NK-92 treated with Interleukin-12 subunit alpha and Interleukin-12 subunit beta, amount 100 ng/mL, for 24 hours (cell line): ENCODE measurements at regions not wholly inside any gene's neighbourhood (a gene's known extent, or its start where the extent isn't known, plus 50 kb on each side); places are given as distances from the start of the nearest gene placed in this dataset.
"Not testable (repeated sequence)": the region's sequence is repeated elsewhere in the genome, so short reads cannot be mapped to it uniquely, and the experiment has no call there.

Experiments used
- DNase-seq: peaks from one replicate; lab custom pipeline; 2025; lab: John Stamatoyannopoulos, UW

DNA sequence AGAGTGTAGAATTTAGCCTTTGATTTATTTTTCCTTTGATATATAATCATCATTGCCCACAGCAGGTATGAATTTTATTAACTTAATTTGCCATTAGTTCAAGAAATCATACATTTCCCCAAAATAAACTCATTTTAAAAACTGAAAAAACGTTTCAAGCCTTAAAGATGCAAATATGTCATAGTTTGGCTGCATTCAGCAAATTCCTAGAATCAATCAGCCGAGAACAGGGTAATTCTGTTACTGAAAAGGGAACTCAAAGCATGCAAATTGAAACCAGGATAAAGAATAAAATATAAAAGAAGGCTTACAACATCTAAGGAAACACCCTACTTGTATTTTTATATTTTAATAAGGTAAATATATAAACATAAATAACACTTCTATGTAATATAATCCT is 233.8 kb upstream of the PRKCQ start:
- DNase-seq = no peak

- DNase-seq = no peak
These were observed 233.2 kb upstream of the PRKCQ start for GRCh38 chr10:6813306-6813705.

GRCh38 chr10:6811153-6811552 is 231.1 kb upstream of the PRKCQ start:
- no peak for DNase-seq

- DNase-seq = no peak
These were observed 223.3 kb upstream of the PRKCQ start for GRCh38 chr10:6803427-6803783.

DNA sequence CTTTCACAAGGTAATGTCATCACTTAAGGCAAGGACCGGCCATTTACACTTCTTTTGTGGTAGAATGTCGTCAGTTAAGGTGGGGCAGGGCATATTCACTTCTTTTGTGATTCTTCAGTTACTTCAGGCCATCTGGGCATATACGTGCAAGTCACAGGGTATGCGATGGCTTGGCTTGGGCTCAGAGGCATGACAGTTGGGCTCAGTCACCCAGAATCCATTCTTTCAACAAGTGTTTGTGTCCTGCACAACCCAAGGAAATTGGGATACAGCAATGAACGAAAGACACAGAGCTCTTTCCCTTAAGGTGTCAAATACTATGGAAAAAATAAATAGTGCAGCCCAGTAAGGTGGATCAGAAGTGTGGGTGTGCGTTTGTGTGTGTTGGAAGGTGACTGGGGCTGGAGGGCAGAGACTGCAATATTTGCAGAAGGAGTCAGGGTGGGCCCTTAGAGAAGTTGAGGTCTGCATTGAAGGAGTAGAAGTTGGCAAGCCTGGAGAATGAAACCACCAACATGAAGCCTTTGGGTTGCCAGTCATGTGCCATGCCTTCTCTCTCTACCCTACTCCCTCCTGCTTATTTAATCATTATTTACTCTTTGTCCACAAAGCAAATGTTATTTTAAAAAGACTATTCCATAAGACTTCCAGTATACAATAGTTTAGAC is 222.8 kb upstream of the PRKCQ start:
- no peak for DNase-seq

GRCh38 chr10:6796231-6796630 is 216.2 kb upstream of the PRKCQ start:
- no peak for DNase-seq

- no peak for DNase-seq
These were observed 215.5 kb upstream of the PRKCQ start for GRCh38 chr10:6795541-6795940.

GRCh38 chr10:6794841-6795240 is 214.8 kb upstream of the PRKCQ start:
- DNase-seq = not testable (repeated sequence)

- DNase-seq = no peak
These were observed 214.4 kb upstream of the PRKCQ start for GRCh38 chr10:6794441-6794840.

GRCh38 chr10:6788731-6789130 is 208.7 kb upstream of the PRKCQ start:
- DNase-seq = no peak

GRCh38 chr10:6788231-6788630 is 208.2 kb upstream of the PRKCQ start:
- DNase-seq = no peak

GRCh38 chr10:6787718-6788117 is 207.6 kb upstream of the PRKCQ start:
- DNase-seq = no peak

- no peak for DNase-seq
These were observed 207.0 kb upstream of the PRKCQ start for GRCh38 chr10:6787091-6787490.

GRCh38 chr10:6786579-6787031 is 206.5 kb upstream of the PRKCQ start:
- DNase-seq = no peak

- not testable (repeated sequence) for DNase-seq
These were observed 204.4 kb upstream of the PRKCQ start for GRCh38 chr10:6784429-6784828.

GRCh38 chr10:6783471-6783870 is 203.4 kb upstream of the PRKCQ start:
- no peak for DNase-seq

DNA sequence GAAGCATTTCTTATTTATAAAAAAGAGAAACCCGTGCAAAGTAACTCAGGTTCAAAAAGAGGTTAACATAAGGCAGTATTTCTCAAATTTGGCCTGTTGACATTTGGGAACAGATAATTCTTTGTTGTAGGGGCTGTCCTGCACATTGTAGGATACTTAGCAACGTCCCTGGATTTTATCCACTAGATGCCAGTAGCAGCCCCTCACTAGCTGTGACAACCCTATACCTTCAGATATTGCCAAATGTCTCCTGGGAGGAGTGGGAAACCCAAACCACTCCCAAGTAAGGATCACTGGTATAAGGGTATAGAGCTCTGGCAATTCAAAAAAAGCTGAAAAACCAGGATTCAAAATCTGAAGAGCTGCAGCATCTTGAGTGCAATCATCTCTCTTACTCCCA is 202.3 kb upstream of the PRKCQ start:
- DNase-seq = no peak

DNA sequence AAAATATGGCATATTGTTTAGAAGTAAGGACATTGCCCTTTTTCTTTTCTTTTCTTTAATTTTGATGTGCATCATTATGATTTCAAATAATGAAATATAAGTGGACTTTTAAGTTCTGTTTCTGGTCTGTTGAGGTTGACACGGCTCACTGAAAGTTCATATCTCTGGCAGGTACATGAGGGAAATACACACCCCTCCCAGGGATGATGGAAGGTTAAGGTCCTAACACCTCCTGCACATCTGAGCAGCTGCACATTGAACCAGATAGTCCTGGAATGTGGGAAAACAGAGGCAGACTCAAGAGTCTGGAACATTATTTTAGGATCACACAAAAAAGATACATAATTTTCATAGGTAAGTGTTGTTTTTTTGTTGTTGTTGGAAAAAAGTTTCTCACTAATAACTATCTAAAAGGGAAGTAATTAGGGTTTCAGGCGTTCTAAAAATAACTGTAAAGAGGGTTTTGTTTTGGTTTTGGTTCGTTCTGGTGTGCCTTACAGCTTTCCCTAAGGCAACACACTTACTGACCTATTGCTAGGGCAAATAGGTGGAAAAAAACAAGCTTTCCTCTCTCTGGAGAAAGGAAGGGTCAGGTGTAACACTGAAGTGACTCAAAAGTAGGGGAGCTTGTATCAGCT is 201.2 kb upstream of the PRKCQ start:
- no peak for DNase-seq

GRCh38 chr10:6780008-6780677 is 200.1 kb upstream of the PRKCQ start:
- no peak for DNase-seq

DNA sequence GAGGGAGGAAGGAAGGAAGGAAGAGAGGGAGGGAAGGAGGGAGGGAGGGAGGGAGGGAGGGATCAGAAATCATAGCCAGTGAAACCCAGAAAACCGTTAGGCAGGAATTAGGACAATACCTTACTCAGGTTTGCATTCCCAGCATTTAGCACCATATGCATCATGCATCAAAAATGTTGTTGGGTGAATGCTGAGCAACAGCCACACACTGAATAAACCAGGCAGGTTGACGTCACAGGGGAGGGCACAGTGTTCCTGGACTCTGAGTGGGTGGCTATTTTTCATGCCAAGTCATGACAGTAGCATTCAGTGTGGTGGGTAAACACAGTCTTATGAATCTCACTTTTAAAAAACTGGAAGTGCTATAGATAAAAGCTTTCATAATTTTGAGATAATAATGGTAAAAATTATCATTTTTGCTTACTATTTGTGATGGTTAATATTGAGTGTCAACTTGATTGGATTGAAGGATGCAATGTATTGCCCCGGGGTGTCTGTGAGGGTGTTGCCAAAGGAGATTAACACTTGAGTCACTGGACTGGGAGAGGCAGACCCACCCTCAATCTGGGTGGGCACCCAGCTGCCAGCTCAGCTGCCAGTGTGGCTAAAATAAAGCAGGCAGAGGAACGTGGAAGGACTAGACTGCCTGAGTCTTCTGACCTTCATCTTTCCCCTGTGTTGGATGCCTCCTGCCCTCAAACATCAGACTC is 199.1 kb upstream of the PRKCQ start:
- no peak for DNase-seq

GRCh38 chr10:6776170-6776569 is 196.1 kb upstream of the PRKCQ start:
- no peak for DNase-seq

- DNase-seq = no peak
These were observed 194.3 kb upstream of the PRKCQ start for GRCh38 chr10:6774406-6774805.

- DNase-seq = no peak
These were observed 191.3 kb upstream of the PRKCQ start for GRCh38 chr10:6771331-6771730.
